HG02970 (cell line): ENCODE measurements at regions not wholly inside any gene's neighbourhood (a gene's known extent, or its start where the extent isn't known, plus 50 kb on each side); places are given as distances from the start of the nearest gene placed in this dataset.
A peak's percentile ranks its signal among the peaks of the same experiment; 100 is the strongest.
"Not testable (repeated sequence)": the region's sequence is repeated elsewhere in the genome, so short reads cannot be mapped to it uniquely, and the experiment has no call there.

Source experiments
- ATAC-seq: cut with Tn5 transposase; IDR thresholded peaks from one replicate; pipeline ENCODE4 v1.9.1; 2021; ENCODE audit warnings: mild to moderate bottlenecking, moderate library complexity, moderate number of reproducible peaks; ENCODE audit not compliant: unreplicated experiment, low FRiP score

GRCh38 chr2:101645886-101646285 lies 51.6 kb upstream of the MAP4K4 start:
- ATAC-seq: not testable (repeated sequence)

- no peak for ATAC-seq
Measured at GRCh38 chr2:101644842-101645383, 52.6 kb upstream of the MAP4K4 start.

GRCh38 chr2:101643004-101643524 lies 54.4 kb upstream of the MAP4K4 start:
- no peak for ATAC-seq

- ATAC-seq: no peak
Measured at GRCh38 chr2:101638817-101639605, 58.5 kb upstream of the MAP4K4 start.

- ATAC-seq: no peak
Measured at GRCh38 chr2:101638181-101638711, 59.3 kb upstream of the MAP4K4 start.

- ATAC-seq: no peak
Measured at GRCh38 chr2:101630224-101630949, 67.1 kb upstream of the MAP4K4 start.

GRCh38 chr2:101628030-101628392 lies 69.5 kb upstream of the MAP4K4 start:
- no peak for ATAC-seq

GRCh38 chr2:101627285-101628029 lies 70.0 kb upstream of the MAP4K4 start:
- no peak for ATAC-seq

GRCh38 chr2:101625814-101626213 lies 71.7 kb upstream of the MAP4K4 start:
- not testable (repeated sequence) for ATAC-seq

GRCh38 chr2:101625387-101625786 lies 72.1 kb upstream of the MAP4K4 start:
- ATAC-seq: no peak

GRCh38 chr2:101624706-101625332 lies 72.7 kb upstream of the MAP4K4 start:
- no peak for ATAC-seq

GRCh38 chr2:101623031-101623521 lies 74.4 kb upstream of the MAP4K4 start:
- no peak for ATAC-seq

- ATAC-seq: peak; percentile 54
Measured at GRCh38 chr2:101622210-101623030, 75.1 kb upstream of the MAP4K4 start.

GRCh38 chr2:101619191-101619591 lies 78.3 kb upstream of the MAP4K4 start:
- no peak for ATAC-seq

- ATAC-seq: no peak
Measured at GRCh38 chr2:101617796-101618195, 79.7 kb upstream of the MAP4K4 start.

GRCh38 chr2:101617188-101617587 lies 80.3 kb upstream of the MAP4K4 start:
- no peak for ATAC-seq

GRCh38 chr2:101614127-101614759 lies 83.3 kb upstream of the MAP4K4 start:
- ATAC-seq: no peak

- no peak for ATAC-seq
Measured at GRCh38 chr2:101613056-101613704, 84.3 kb upstream of the MAP4K4 start.
